ENCODE measurements at regions not wholly inside any gene's neighbourhood (a gene's known extent, or its start where the extent isn't known, plus 50 kb on each side); places are given as distances from the start of the nearest gene placed in this dataset.

GRCh38 chrX:4179031-4179430, 465.6 kb upstream of the PRKX start:
- TF ChIP-seq POLR2AphosphoS5 (IDR thresholded peaks at IDR 0.05; ENCODE audit: low read depth, low read length) = no peak
- no peak for TF ChIP-seq SIN3A (IDR thresholded peaks at IDR 0.05; ENCODE audit: borderline replicate concordance, insufficient read depth, low read length)
- no peak for TF ChIP-seq TAF1 (IDR thresholded peaks at IDR 0.05; ENCODE audit: borderline replicate concordance, insufficient read depth, low read length)
- TF ChIP-seq REST (IDR thresholded peaks at IDR 0.05; ENCODE audit: insufficient read depth in 1 of 2, low read depth in 2 of 2, low read length in 2 of 2) = no peak

Measured in PFSK-1 (cell line).